MM.1S (cell line): ENCODE measurements at regions not wholly inside any gene's neighbourhood (a gene's known extent, or its start where the extent isn't known, plus 50 kb on each side); places are given as distances from the start of the nearest gene placed in this dataset.

Experiments used
- DNase-seq: peaks from one replicate; pipeline ENCODE4 v3.0.0-alpha.2; 2015
- H2AFZ ChIP-seq: fragments of 300-600 bp; sonication (generic); 2 replicates; pipeline ENCODE4 v1.6.0; 2016; ENCODE audit warnings: antibody characterized with exemption, low read length
- H3F3A ChIP-seq: fragments of 300-600 bp; sonication (generic); 2 replicates; pipeline ENCODE4 v1.6.1; 2016; ENCODE audit warnings: mild to moderate bottlenecking, antibody characterized with exemption, low read length, moderate library complexity, mixed read lengths; ENCODE audit not compliant: insufficient read depth
- H3K27ac ChIP-seq: fragments of 300-600 bp; sonication (generic); 2 replicates; pipeline ENCODE4 v1.5.1; 2016; ENCODE audit warnings: mild to moderate bottlenecking, low read length
- H3K27me3 ChIP-seq: fragments of 300-600 bp; sonication (generic); replicated peaks from 2 replicates; pipeline ENCODE4 v1.6.0; 2016; ENCODE audit warnings: low read length; ENCODE audit not compliant: insufficient read depth
- H3K36me3 ChIP-seq: fragments of 300-600 bp; sonication (generic); replicated peaks from 2 replicates; pipeline ENCODE4 v1.6.1; 2016; ENCODE audit warnings: mild to moderate bottlenecking, low read length, mixed read lengths; ENCODE audit not compliant: insufficient read depth
- H3K4me1 ChIP-seq: fragments of 300-600 bp; sonication (generic); 2 replicates; pipeline ENCODE4 v1.6.1; 2016; ENCODE audit warnings: low read length, mixed read lengths
- H3K4me2 ChIP-seq: fragments of 300-600 bp; sonication (generic); 2 replicates; pipeline ENCODE4 v1.6.0; 2016; ENCODE audit warnings: low read depth, low read length
- H3K4me3 ChIP-seq: fragments of 300-600 bp; sonication (generic); 2 replicates; pipeline ENCODE4 v1.5.1; 2016; ENCODE audit warnings: low read length, mixed read lengths
- H3K79me2 ChIP-seq: fragments of 300-600 bp; sonication (generic); 2 replicates; pipeline ENCODE4 v1.6.1; 2016; ENCODE audit warnings: mixed run types, low read length, mixed read lengths
- H3K9ac ChIP-seq: fragments of 300-600 bp; sonication (generic); 2 replicates; pipeline ENCODE4 v1.6.1; 2016; ENCODE audit warnings: low read length, mixed read lengths
- H3K9me2 ChIP-seq: fragments of 300-600 bp; sonication (generic); replicated peaks from 2 replicates; pipeline ENCODE4 v1.6.1; 2016; ENCODE audit warnings: mild to moderate bottlenecking, low read length, mixed read lengths; ENCODE audit not compliant: insufficient read depth
- H3K9me3 ChIP-seq: fragments of 300-600 bp; sonication (generic); replicated peaks from 2 replicates; pipeline ENCODE4 v1.6.1; 2016; ENCODE audit warnings: mild to moderate bottlenecking, low read length, mixed read lengths; ENCODE audit not compliant: insufficient read depth
- H4K20me1 ChIP-seq: fragments of 300-600 bp; sonication (generic); 2 replicates; pipeline ENCODE4 v1.6.1; 2016; ENCODE audit warnings: mild to moderate bottlenecking, low read length, moderate library complexity, mixed read lengths; ENCODE audit not compliant: insufficient read depth
- CTCF ChIP-seq: fragments of 300-600 bp; sonication (generic); IDR thresholded peaks from 2 replicates; pipeline ENCODE4 v1.5.1; 2016; ENCODE audit warnings: antibody characterized with exemption, low read length, mixed read lengths
- EZH2 ChIP-seq: fragments of 300-600 bp; sonication (generic); optimal IDR thresholded peaks from 2 replicates; pipeline ENCODE3; 2017; ENCODE audit warnings: low read depth, mild to moderate bottlenecking, antibody characterized with exemption, low read length, mixed read lengths
- EZH2phosphoT487 ChIP-seq: fragments of 300-600 bp; sonication (generic); IDR thresholded peaks from 2 replicates; pipeline ENCODE4 v1.6.1; 2018; ENCODE audit warnings: antibody characterized with exemption, low read length

GRCh38 chr1:221440658-221441057, 301.2 kb downstream of the DUSP10 start:
- Histone ChIP-seq H3K27ac (no peak overlapping the region), H3K9me2 (no peaks in the 10 kb centered on the region), H3K4me1 (no peaks in the 10 kb centered on the region), H3F3A (no peaks in the 10 kb centered on the region), H3K9ac (no peak overlapping the region), H3K27me3 (no peaks in the 10 kb centered on the region), H4K20me1 (no peaks in the 10 kb centered on the region), H3K4me2 (no peak overlapping the region), H3K9me3 (no peaks in the 10 kb centered on the region), H3K4me3 (no peak overlapping the region), H2AFZ (no peak overlapping the region), H3K79me2 (no peaks in the 10 kb centered on the region), H3K36me3 (no peaks in the 10 kb centered on the region)
- DNase-seq = no peak
- no peak for TF ChIP-seq EZH2phosphoT487
- TF ChIP-seq EZH2 = no peak
- TF ChIP-seq CTCF = no peak

GRCh38 chr1:221442056-221442455, 299.8 kb downstream of the DUSP10 start:
- Histone ChIP-seq H3K9ac (no peak overlapping the region), H4K20me1 (no peaks in the 10 kb centered on the region), H3K9me2 (no peaks in the 10 kb centered on the region), H3K9me3 (no peaks in the 10 kb centered on the region), H3K4me2 (no peak overlapping the region), H2AFZ (no peak overlapping the region), H3K79me2 (no peaks in the 10 kb centered on the region), H3K4me3 (no peak overlapping the region), H3K36me3 (no peaks in the 10 kb centered on the region), H3K27me3 (no peaks in the 10 kb centered on the region), H3K27ac (no peak overlapping the region), H3F3A (no peaks in the 10 kb centered on the region), H3K4me1 (no peaks in the 10 kb centered on the region)
- no peak for DNase-seq
- TF ChIP-seq EZH2phosphoT487 = no peak
- no peak for TF ChIP-seq CTCF
- TF ChIP-seq EZH2 = no peak

- no peaks in the 10 kb centered on the region for H3K4me1 ChIP-seq
- H3K4me3 ChIP-seq = no peak overlapping the region
- no peaks in the 10 kb centered on the region for H3K9me2 ChIP-seq
- no peaks in the 10 kb centered on the region for H3F3A ChIP-seq
- no peak overlapping the region for H3K4me2 ChIP-seq
- H4K20me1 ChIP-seq = no peaks in the 10 kb centered on the region
- H3K27me3 ChIP-seq = no peaks in the 10 kb centered on the region
- no peaks in the 10 kb centered on the region for H3K36me3 ChIP-seq
- H3K79me2 ChIP-seq = no peaks in the 10 kb centered on the region
- no peaks in the 10 kb centered on the region for H3K9me3 ChIP-seq
- no peak for DNase-seq
- H3K27ac ChIP-seq = no peak overlapping the region
- H3K9ac ChIP-seq = no peak overlapping the region
- TF ChIP-seq CTCF (no peak), EZH2 (no peak), EZH2phosphoT487 (no peak)
- H2AFZ ChIP-seq = no peak overlapping the region
Observed at GRCh38 chr1:221444346-221444745, 297.5 kb downstream of the DUSP10 start.
